ENCODE measurements at regions not wholly inside any gene's neighbourhood (a gene's known extent, or its start where the extent isn't known, plus 50 kb on each side); places are given as distances from the start of the nearest gene placed in this dataset.

GRCh38 chr12:113693693-113694092 lies 222.0 kb upstream of the LHX5 start:
- H3K4me3 ChIP-seq (ENCODE audit: low read depth, low read length), result no peak overlapping the region
- no peak for DNase-seq (ENCODE audit: low read depth, low spot score)
- TF ChIP-seq, protein P1, sequence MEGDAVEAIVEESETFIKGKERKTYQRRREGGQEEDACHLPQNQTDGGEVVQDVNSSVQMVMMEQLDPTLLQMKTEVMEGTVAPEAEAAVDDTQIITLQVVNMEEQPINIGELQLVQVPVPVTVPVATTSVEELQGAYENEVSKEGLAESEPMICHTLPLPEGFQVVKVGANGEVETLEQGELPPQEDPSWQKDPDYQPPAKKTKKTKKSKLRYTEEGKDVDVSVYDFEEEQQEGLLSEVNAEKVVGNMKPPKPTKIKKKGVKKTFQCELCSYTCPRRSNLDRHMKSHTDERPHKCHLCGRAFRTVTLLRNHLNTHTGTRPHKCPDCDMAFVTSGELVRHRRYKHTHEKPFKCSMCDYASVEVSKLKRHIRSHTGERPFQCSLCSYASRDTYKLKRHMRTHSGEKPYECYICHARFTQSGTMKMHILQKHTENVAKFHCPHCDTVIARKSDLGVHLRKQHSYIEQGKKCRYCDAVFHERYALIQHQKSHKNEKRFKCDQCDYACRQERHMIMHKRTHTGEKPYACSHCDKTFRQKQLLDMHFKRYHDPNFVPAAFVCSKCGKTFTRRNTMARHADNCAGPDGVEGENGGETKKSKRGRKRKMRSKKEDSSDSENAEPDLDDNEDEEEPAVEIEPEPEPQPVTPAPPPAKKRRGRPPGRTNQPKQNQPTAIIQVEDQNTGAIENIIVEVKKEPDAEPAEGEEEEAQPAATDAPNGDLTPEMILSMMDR (IDR thresholded peaks at IDR 0.05; ENCODE audit: low read depth, low read length), result no peak
- CTCF ChIA-PET, result no interaction called here
- H3K27ac ChIP-seq (ENCODE audit: low read depth, low read length), result no peak overlapping the region
- no peaks in the 10 kb centered on the region for H3K9me3 ChIP-seq (ENCODE audit: control insufficient read depth, insufficient read depth, low read length)
- POLR2A ChIA-PET, result no interaction called here
- H3K27me3 ChIP-seq (ENCODE audit: control insufficient read depth, insufficient read depth, low read length), result no peaks in the 10 kb centered on the region

DNA sequence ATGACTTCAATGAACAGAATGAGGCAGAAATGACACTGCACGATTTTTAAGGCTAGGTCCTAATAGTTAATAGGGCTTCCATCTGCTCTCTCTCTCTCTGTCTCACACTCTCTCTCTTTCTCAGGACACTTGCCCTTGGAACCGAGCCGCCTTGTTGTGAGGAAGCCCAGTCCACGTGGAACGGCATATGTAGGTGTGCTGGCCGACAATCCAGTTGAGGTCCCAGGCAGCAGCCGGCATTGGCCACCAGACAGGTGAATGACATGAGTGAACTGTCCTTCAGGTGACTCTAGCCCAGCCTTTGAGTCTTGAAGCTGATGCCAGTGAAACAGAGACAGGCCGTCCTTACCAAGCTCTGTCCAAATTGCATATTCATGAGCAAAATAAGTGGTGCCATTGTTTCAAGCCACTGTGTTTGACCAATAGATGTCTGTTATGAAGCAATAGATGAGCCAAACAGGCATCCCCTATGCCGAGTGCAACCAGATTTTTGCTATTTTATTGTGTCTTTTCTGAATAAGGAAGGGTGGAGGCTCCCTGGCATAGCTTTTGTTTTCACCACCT lies 217.5 kb upstream of the LHX5 start:
- ChIA-PET POLR2A (no interaction called here), CTCF (interaction anchor here (0.5 kb wide), 1 partner anchor 494 kb away, joined by 3 read pairs; no protein-coding TSS in a partner anchor)
- DNase-seq (ENCODE audit: low read depth, low spot score), result no peak
- H3K27me3 ChIP-seq (ENCODE audit: control insufficient read depth, insufficient read depth, low read length), result peaks cover 3% of the 10 kb centered on the region
- TF ChIP-seq, protein P1 (IDR thresholded peaks at IDR 0.05; ENCODE audit: low read depth, low read length), result no peak
- no peaks in the 10 kb centered on the region for H3K9me3 ChIP-seq (ENCODE audit: control insufficient read depth, insufficient read depth, low read length)
- no peak overlapping the region for H3K4me3 ChIP-seq (ENCODE audit: low read depth, low read length)
- no peak overlapping the region for H3K27ac ChIP-seq (ENCODE audit: low read depth, low read length)

DNA sequence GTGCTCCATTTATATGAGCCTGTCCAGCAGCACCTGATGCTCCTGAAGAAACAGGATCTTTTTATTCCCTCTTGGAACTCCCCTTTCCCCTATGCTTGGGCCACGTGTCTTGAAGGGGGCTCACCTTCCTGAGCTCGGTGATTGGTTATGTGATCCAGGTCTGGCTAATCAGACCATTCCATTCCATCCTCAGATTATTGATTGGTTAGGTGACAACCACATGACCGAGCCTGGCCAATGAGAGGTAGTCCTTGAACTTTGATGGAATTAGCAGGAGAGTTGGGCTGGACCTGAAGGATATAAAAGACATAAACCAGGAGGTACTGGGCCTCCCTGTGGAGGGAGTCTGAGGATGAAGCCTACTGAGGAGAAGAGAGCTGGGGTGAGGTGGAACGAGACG lies 216.6 kb upstream of the LHX5 start:
- no peak for DNase-seq (ENCODE audit: low read depth, low spot score)
- no peaks in the 10 kb centered on the region for H3K9me3 ChIP-seq (ENCODE audit: control insufficient read depth, insufficient read depth, low read length)
- no peak overlapping the region for H3K27ac ChIP-seq (ENCODE audit: low read depth, low read length)
- H3K27me3 ChIP-seq (ENCODE audit: control insufficient read depth, insufficient read depth, low read length), result peaks cover 3% of the 10 kb centered on the region
- ChIA-PET CTCF (no interaction called here), POLR2A (no interaction called here)
- TF ChIP-seq, protein P1 (IDR thresholded peaks at IDR 0.05; ENCODE audit: low read depth, low read length), result no peak
- no peak overlapping the region for H3K4me3 ChIP-seq (ENCODE audit: low read depth, low read length)

- POLR2A ChIA-PET, result no interaction called here
- Histone ChIP-seq H3K9me3 (ENCODE audit: control insufficient read depth, insufficient read depth, low read length) (no peaks in the 10 kb centered on the region), H3K27ac (ENCODE audit: low read depth, low read length) (no peak overlapping the region), H3K27me3 (ENCODE audit: control insufficient read depth, insufficient read depth, low read length) (peaks cover 3% of the 10 kb centered on the region), H3K4me3 (ENCODE audit: low read depth, low read length) (no peak overlapping the region)
- TF ChIP-seq, protein P1 (IDR thresholded peaks at IDR 0.05; ENCODE audit: low read depth, low read length), result no peak
- DNase-seq (ENCODE audit: low read depth, low spot score), result no peak
- CTCF ChIA-PET, result no interaction called here
Measured at GRCh38 chr12:113684908-113685782, 213.5 kb upstream of the LHX5 start.

Data from AG04450 (cell line).